ENCODE measurements at regions not wholly inside any gene's neighbourhood (a gene's known extent, or its start where the extent isn't known, plus 50 kb on each side); places are given as distances from the start of the nearest gene placed in this dataset.

DNA sequence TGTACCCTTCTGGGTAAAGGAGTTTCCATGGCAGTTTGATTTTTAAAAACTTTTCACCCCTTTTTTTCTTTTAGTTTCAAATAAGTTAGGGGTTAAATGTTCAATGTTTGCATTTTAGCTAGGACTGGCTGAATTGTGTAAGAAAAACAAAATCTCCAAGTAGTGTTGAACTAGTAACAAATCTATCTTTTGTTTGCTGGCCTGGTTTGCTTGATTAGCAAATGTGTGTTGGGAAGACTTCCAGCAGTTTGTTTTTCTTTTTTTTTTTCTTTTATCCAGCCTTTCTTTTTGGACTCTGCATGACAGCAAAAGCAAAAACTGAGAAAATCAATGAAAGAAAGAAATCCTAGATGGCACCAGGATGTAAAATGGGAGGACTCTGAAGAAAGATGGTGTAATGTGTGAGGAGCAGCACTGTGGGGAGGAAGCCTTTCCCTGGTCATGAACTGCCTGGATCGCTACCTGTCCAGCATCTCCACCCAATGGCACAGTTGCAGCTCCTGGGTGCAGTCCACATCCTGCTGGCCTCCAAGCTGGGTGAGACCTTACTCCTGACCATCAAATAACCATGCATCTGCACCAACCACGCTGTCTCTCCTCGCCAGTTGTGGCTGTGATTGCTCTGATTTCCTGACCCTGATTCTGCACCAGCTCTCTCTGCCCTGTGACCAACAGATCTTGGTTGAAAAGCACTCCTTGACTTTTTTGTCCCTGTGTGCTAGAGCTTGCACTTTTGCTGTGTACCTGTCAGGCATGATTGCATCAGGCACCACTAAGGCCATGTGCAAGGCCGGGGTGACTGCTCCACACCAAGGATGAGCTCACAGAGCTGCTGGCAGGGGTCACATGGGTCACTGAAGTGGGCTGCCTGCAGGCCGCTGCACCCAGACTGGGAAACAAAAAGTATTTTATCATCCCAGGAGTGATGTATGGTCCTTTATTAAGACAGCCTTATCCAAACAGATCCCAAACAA is 71.2 kb upstream of the ZNF236 start:
- no peak overlapping the region for H2BK20ac ChIP-seq (ENCODE audit: low read depth, low read length)
- H2AFZ ChIP-seq (replicated peaks; ENCODE audit: low read length, poor library complexity): no peak overlapping the region
- intact Hi-C loops (cut with micrococcal nuclease): no loop called here
- H3K4me3 ChIP-seq (ENCODE audit: insufficient read depth, low read depth, low read length): no peak overlapping the region
- no peak overlapping the region for H3K56ac ChIP-seq (ENCODE audit: extremely low read depth, insufficient read depth, low read length)
- ATAC-seq (ENCODE audit: low read depth) (no peak), DNase-seq (no peak)
- no peak overlapping the region for H3K23ac ChIP-seq (ENCODE audit: low read depth, low read length)
- H3K14ac ChIP-seq (replicated peaks; ENCODE audit: low read depth, low read length): no peak overlapping the region
- H2AK5ac ChIP-seq (ENCODE audit: low read depth, low read length): no peak overlapping the region
- H3K27ac ChIP-seq (ENCODE audit: insufficient read depth, low read length): no peak overlapping the region
- no peak overlapping the region for H4K5ac ChIP-seq (ENCODE audit: low read depth, low read length)
- H2BK15ac ChIP-seq (ENCODE audit: low read depth, low read length): no peak overlapping the region
- H3K9me3 ChIP-seq (ENCODE audit: control insufficient read depth, insufficient read depth, low read length): peaks cover 8% of the 10 kb centered on the region
- no peak overlapping the region for H3K18ac ChIP-seq (ENCODE audit: low read depth, low read length)
- H3K9me1 ChIP-seq (ENCODE audit: insufficient read depth, low read length): no peaks in the 10 kb centered on the region
- no peaks in the 10 kb centered on the region for H3K27me3 ChIP-seq (ENCODE audit: control insufficient read depth, insufficient read depth, low read length)
- H2AK9ac ChIP-seq (replicated peaks; ENCODE audit: low read depth, low read length, poor library complexity): no peak overlapping the region
- H2BK120ac ChIP-seq (ENCODE audit: low read depth, low read length): no peak overlapping the region
- no peak overlapping the region for H4K91ac ChIP-seq (ENCODE audit: insufficient read depth, low read depth, low read length)
- no TSS peak for BruUV-seq (replicated peaks)
- no peaks in the 10 kb centered on the region for H3K4me1 ChIP-seq (ENCODE audit: control insufficient read depth, insufficient read depth, low read length)
- in situ Hi-C loops (cut with MboI; ENCODE audit: low sequenced_read_pairs): no loop called here
- TF ChIP-seq CHD1 (IDR thresholded peaks at IDR 0.05; ENCODE audit: low read depth, low read length) (no peak), CTCF (conservative IDR thresholded peaks at IDR 0.05; ENCODE audit: low read depth, low read length) (no peak), USF2 (IDR thresholded peaks at IDR 0.05; ENCODE audit: low read depth, low read length) (no peak), POLR2A (IDR thresholded peaks at IDR 0.05; ENCODE audit: low read depth, low read length) (no peak), MAFK (IDR thresholded peaks at IDR 0.05; ENCODE audit: low read depth, low read length) (no peak), RAD21 (IDR thresholded peaks at IDR 0.05; ENCODE audit: low read length) (no peak), NFE2L2 (IDR thresholded peaks at IDR 0.05; ENCODE audit: low read depth, low read length) (no peak), RCOR1 (IDR thresholded peaks at IDR 0.05; ENCODE audit: insufficient replicate concordance, low read length) (no peak), BHLHE40 (IDR thresholded peaks at IDR 0.05; ENCODE audit: low read depth, low read length) (no peak), CEBPB (IDR thresholded peaks at IDR 0.05; ENCODE audit: low read depth, low read length) (no peak), FOS (IDR thresholded peaks at IDR 0.05; ENCODE audit: low read depth, low read length) (no peak), MAZ (IDR thresholded peaks at IDR 0.05; ENCODE audit: borderline replicate concordance, low read depth, low read length) (no peak)
- TF ChIP-seq, protein P1, sequence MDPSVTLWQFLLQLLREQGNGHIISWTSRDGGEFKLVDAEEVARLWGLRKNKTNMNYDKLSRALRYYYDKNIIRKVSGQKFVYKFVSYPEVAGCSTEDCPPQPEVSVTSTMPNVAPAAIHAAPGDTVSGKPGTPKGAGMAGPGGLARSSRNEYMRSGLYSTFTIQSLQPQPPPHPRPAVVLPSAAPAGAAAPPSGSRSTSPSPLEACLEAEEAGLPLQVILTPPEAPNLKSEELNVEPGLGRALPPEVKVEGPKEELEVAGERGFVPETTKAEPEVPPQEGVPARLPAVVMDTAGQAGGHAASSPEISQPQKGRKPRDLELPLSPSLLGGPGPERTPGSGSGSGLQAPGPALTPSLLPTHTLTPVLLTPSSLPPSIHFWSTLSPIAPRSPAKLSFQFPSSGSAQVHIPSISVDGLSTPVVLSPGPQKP (IDR thresholded peaks at IDR 0.05; ENCODE audit: borderline replicate concordance, low read depth, low read length): no peak
- no peak overlapping the region for H2BK5ac ChIP-seq (ENCODE audit: low read depth, low read length, poor library complexity, severe bottlenecking)
- ChIA-PET POLR2A (ENCODE audit: unreplicated experiment) (no interaction called here), CTCF (no interaction called here)
- no peak overlapping the region for H3K4me2 ChIP-seq (ENCODE audit: low read depth, low read length)
- H3K9ac ChIP-seq (ENCODE audit: low read depth, low read length): no peak overlapping the region
- H3K79me1 ChIP-seq (ENCODE audit: low read depth in 1 of 2, low read length in 2 of 2): no peaks in the 10 kb centered on the region
- no peaks in the 10 kb centered on the region for H4K20me1 ChIP-seq (ENCODE audit: insufficient read depth, low read length)
- H3K36me3 ChIP-seq (ENCODE audit: control insufficient read depth, insufficient read depth, low read length): no peaks in the 10 kb centered on the region
- H4K8ac ChIP-seq (ENCODE audit: low read depth in 2 of 2, low read length in 2 of 2): no peak overlapping the region
- no peak overlapping the region for H3K4ac ChIP-seq (ENCODE audit: low read depth, low read length)
- dilution Hi-C loops (cut with HindIII; ENCODE audit: low sequenced_read_pairs, unreplicated experiment): no loop called here
- 19% methylated on average over 3 of the region's 5 CpGs; no CpG with 5 or more reads in 1 of the 2 experiments for WGBS, 2 experiments (ENCODE audit: extremely low coverage in 2 of 2, insufficient read length in 1 of 2)

Data from IMR-90 (cell line).